GM12874 (cell line): ENCODE measurements at regions not wholly inside any gene's neighbourhood (a gene's known extent, or its start where the extent isn't known, plus 50 kb on each side); places are given as distances from the start of the nearest gene placed in this dataset.

ENCODE experiments used
- TF ChIP-seq, protein P1 (sequence below): IDR thresholded peaks from 2 replicates; pipeline ENCODE4 v1.5.1; 2011; ENCODE audit warnings: low read depth, mild to moderate bottlenecking, control low read depth, low read length, moderate library complexity; ENCODE audit not compliant: insufficient read depth

- TF ChIP-seq, protein P1, sequence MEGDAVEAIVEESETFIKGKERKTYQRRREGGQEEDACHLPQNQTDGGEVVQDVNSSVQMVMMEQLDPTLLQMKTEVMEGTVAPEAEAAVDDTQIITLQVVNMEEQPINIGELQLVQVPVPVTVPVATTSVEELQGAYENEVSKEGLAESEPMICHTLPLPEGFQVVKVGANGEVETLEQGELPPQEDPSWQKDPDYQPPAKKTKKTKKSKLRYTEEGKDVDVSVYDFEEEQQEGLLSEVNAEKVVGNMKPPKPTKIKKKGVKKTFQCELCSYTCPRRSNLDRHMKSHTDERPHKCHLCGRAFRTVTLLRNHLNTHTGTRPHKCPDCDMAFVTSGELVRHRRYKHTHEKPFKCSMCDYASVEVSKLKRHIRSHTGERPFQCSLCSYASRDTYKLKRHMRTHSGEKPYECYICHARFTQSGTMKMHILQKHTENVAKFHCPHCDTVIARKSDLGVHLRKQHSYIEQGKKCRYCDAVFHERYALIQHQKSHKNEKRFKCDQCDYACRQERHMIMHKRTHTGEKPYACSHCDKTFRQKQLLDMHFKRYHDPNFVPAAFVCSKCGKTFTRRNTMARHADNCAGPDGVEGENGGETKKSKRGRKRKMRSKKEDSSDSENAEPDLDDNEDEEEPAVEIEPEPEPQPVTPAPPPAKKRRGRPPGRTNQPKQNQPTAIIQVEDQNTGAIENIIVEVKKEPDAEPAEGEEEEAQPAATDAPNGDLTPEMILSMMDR: no peak
Observed at GRCh38 chr5:28143519-28143918, 1105.1 kb upstream of the CDH9 start.

DNA sequence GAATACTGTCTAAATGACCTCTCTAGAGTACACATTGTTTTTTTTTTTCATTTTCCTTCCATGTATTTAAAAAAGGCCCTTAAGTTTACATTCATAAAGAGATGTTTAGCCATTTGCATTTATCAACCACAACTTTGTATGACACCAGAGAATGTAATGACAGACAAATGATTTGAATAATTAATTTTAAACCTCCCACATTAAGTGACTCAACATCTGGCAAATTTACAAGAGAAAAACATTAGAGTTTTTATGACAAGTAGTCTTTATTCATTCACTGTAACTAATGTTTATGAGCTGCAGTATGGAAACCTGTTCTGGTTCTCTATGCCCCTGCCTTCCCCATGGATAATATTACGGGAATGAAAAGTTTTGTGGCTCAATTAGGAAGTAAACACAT is 1093.8 kb upstream of the CDH9 start:
- TF ChIP-seq, protein P1: no peak

- TF ChIP-seq, protein P1: no peak
Observed at GRCh38 chr5:28117691-28118090, 1079.3 kb upstream of the CDH9 start.

GRCh38 chr5:28117273-28117672 is 1078.9 kb upstream of the CDH9 start:
- TF ChIP-seq, protein P1: no peak

- TF ChIP-seq, protein P1: no peak
Observed at GRCh38 chr5:28110781-28111180, 1072.4 kb upstream of the CDH9 start.

DNA sequence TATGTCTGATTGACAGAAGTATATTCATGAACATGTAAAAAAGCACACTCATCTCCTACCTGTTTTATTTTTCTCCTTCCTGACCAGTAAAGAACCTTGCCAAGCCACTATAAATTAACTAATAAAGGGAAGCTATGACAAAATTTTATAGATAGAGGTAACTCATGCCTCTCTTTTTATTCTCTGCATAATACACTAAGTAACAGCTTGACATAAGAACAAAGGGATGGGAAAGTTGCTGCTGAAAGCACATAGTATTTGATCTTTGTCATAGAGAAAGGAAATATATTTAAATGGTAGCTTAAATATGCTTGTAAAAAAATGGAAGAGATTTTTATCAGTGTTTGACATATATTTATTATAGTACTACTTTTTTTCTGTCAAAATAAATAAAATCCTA is 1065.7 kb upstream of the CDH9 start:
- TF ChIP-seq, protein P1: no peak

DNA sequence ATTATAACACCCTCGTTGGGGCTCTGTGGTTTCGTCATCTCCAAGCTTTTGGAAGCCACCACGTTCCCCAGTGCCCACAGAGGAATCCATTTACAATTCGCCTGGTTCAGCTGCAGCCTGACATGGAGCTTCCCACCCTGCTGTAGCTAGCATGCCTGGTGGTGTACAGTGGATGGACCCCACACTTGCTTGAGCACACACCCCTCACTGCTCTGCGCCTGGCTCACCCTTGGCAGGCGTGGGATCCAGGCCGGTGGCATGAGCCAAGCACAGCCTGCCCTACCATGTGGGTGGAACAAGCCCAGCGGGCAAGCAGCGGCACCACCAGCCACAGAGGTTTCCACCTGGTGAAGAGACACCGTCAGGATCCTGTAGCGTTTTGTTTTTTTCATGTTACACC is 1045.7 kb upstream of the CDH9 start:
- TF ChIP-seq, protein P1: no peak

DNA sequence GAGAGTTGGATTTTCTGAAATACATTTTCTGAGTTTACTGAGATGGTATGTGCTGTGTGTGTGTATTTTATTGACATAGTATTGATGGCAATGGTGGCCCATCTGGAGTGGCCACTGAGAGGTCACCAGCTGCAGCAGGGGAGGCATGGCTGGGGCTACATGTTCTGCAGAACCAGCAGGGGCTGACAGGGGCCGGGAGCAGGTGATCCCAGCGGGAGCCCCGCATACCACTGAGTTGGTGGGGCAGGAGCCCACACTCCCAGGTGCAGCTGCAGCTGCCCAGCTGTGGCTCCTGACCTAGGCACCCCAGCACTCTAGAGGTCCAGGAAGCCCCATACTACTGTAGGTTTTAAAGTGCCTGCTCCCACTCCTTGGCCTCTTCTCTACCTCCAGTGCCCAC is 1044.2 kb upstream of the CDH9 start:
- TF ChIP-seq, protein P1: no peak
